GM10248 (cell line): ENCODE measurements at regions not wholly inside any gene's neighbourhood (a gene's known extent, or its start where the extent isn't known, plus 50 kb on each side); places are given as distances from the start of the nearest gene placed in this dataset.

ENCODE experiments used
- CTCF ChIA-PET: fragments of 300-600 bp; sonication (Branson Sonifier 250); formaldehyde crosslinking; extraction: SDS; loops from one replicate; lab custom pipeline; 2021; ENCODE audit warnings: antibody characterized with exemption; lab: Yijun Ruan, JAX
- POLR2A ChIA-PET: fragments of 350-650 bp; sonication (Branson Sonifier 250); formaldehyde crosslinking; extraction: SDS; loops from one replicate; lab custom pipeline; 2020; ENCODE audit warnings: antibody characterized with exemption; lab: Yijun Ruan, JAX
- DNase-seq: peaks from one replicate; pipeline ENCODE4 v3.0.0; 2012; ENCODE audit errors: extremely low spot score
- CTCF ChIP-seq: IDR thresholded peaks from 2 replicates; pipeline ENCODE4 v1.5.1; 2012; ENCODE audit warnings: mild to moderate bottlenecking, low read depth; ENCODE audit errors: extremely low read depth, missing control alignments, control extremely low read depth

DNA sequence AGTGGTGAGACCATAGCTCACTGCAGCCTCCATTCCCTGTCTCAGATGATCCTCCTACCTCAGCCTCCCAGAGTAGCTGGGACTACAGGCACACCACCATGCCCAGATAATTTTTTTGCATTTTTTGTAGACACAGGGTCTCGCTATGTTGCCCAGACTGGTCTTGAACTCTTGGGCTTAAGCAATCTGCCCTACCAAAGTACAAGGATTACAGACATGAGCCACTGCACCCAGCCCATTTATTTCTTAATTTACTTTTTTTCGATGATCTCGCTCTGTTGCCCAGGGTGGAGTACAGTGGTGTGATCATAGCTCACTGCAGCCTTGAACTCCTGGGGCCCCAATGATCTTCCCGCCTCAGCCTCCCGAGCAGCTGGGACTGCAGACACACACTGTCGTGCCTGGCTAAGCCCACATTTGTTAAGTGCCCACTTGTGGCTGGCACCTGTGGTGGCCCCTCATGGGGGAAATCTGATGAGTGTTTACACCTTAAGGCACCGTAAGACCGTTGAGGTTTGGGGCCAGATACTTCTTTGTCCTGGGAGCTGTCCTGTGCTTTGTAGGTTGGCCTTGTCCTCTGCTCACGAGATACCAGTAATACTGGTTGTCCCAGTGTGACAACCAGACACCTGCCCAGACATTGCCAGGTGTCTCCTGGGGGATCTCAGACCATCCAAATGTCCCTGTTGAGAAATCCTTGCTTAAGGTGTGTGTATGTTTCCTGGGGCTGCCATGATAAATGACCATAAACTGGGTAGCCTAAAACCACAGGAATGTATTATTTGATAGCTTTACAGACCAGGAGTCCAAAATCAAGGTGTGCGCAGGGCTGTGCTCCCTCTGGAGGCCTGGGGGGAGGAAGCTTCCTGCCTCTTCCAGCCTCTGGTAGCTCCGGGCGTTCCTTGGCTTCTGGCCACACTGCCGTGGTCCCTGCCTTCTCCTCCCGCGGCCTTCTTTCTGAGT is 141.4 kb upstream of the GSE1 start:
- POLR2A ChIA-PET = no interaction called here
- no peak for DNase-seq
- CTCF ChIA-PET = interaction anchor here (0.9 to 2.4 kb wide), 4 partner anchors 50 to 197 kb away, joined by 3 to 8 read pairs (median 4); no protein-coding TSS in a partner anchor
- no peak for TF ChIP-seq CTCF

DNA sequence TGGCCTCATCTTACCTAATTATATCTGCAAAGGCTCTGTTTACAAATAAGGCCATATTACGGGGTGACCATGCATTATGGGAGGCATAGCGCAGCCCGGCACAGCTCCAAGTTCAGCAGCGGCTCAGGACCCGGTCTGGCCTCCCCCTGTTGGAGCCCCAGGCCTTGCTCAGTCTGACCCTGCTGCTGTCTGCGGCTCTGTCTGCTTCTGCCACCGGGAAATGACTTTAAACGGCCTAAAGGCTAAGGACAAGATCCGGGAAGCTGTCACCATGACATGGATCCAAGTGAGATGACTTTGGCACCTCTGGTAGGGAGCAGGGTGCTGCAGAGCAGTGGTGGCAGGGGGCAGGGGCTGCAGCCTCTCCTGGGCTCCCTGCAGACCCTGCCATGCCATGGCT is 140.6 kb upstream of the GSE1 start:
- ChIA-PET POLR2A (no interaction called here), CTCF (interaction anchor here (0.9 to 2.4 kb wide), 3 partner anchors 51 to 138 kb away, joined by 3 to 8 read pairs (median 4); no protein-coding TSS in a partner anchor)
- DNase-seq = no peak
- TF ChIP-seq CTCF = no peak

GRCh38 chr16:85473323-85473722 is 139.8 kb upstream of the GSE1 start:
- ChIA-PET CTCF (interaction anchor here (0.8 to 1.2 kb wide), 2 partner anchors 9 to 26 kb away, joined by 3 read pairs; no protein-coding TSS in a partner anchor), POLR2A (interaction anchor here (0.5 kb wide), 1 partner anchor 912 kb away, joined by 6 read pairs; no protein-coding TSS in a partner anchor)
- no peak for DNase-seq
- TF ChIP-seq CTCF = no peak

GRCh38 chr16:85473909-85474620 is 139.1 kb upstream of the GSE1 start:
- TF ChIP-seq CTCF = no peak
- CTCF ChIA-PET = interaction anchor here (0.8 to 1.2 kb wide), 2 partner anchors 9 to 26 kb away, joined by 3 read pairs; no protein-coding TSS in a partner anchor
- DNase-seq = no peak
- POLR2A ChIA-PET = no interaction called here

- TF ChIP-seq CTCF = no peak
- DNase-seq = no peak
- ChIA-PET CTCF (interaction anchor here (1.2 kb wide), 1 partner anchor 27 kb away, joined by 3 read pairs; no protein-coding TSS in a partner anchor), POLR2A (no interaction called here)
Observed at GRCh38 chr16:85474621-85475217, 138.4 kb upstream of the GSE1 start.

DNA sequence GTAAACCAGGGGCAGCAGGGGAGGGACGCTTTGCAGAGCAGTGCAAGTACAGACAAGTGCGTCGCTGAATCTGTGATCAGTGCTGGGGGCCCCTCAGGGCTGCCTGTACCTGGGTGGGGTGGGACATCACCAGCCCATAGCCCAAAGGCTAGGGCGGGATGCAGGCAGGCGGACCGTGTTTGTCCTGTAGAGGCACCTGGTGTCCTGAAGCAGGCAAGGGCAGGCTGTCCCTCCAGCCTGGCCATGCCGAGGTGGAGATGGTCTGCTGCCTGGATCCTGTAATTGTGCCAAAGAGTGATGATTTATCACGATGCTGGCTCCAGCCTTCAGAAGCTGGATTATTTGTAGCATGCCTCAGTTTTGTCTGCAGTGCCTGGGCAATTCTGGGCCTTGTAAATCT is 137.9 kb upstream of the GSE1 start:
- TF ChIP-seq CTCF = no peak
- DNase-seq = no peak
- POLR2A ChIA-PET = no interaction called here
- CTCF ChIA-PET = no interaction called here
